ENCODE measurements at regions not wholly inside any gene's neighbourhood (a gene's known extent, or its start where the extent isn't known, plus 50 kb on each side); places are given as distances from the start of the nearest gene placed in this dataset.

DNA sequence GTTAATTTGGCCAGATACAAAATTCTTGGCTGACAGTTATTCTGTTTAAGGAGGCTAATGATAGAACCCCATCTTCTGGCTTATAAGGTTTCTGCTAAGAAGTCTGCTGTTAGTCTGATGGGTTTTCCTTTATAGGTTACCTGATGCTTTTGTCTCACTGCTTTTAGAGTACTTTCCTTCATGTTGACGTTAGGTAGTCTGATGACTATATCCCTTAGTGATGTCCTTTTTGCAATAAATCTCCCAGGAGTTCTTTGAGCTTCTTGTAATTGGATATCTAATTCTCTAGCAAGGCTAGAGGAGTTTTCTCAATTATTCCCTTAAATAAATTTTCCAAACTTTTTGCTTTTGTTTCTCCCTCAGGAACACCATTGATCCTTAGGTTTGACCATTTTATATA is 114.1 kb upstream of the CDIN1 start:
- no peak for TF ChIP-seq CTCF (IDR thresholded peaks at IDR 0.05; ENCODE audit: low read depth, low read length)
- peaks cover 8% of the 10 kb centered on the region for H3K9me3 ChIP-seq (ENCODE audit: severe bottlenecking)
- no peaks in the 10 kb centered on the region for H3K36me3 ChIP-seq
- no peak for DNase-seq
- no peak overlapping the region for H3K27ac ChIP-seq
- H3K4me3 ChIP-seq (ENCODE audit: low read depth, low read length) = no peak overlapping the region
- H3K27me3 ChIP-seq (ENCODE audit: insufficient read depth, low read depth, severe bottlenecking) = no peaks in the 10 kb centered on the region

DNA sequence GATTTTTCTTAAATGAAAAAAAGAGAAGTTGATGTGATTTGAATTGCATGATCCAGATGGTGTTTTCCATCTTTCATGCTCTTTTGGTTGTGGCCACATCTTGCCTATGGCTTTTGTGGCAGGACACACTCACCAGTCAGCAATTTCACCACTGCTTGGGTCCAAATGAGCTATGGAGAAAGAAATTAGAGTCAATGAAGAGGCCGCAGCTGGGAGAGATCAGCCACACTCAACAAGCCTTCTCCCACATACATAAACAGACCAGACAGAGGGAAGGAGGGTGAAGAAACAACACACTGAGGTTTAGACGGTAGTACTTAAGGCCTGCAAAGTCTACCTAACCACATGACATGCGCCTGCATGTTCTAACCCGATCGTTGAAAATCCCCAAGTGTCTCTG is 110.7 kb upstream of the CDIN1 start:
- Histone ChIP-seq H3K36me3 (no peaks in the 10 kb centered on the region), H3K9me3 (ENCODE audit: severe bottlenecking) (no peaks in the 10 kb centered on the region), H3K4me3 (ENCODE audit: low read depth, low read length) (no peak overlapping the region), H3K27ac (no peak overlapping the region), H3K27me3 (ENCODE audit: insufficient read depth, low read depth, severe bottlenecking) (no peaks in the 10 kb centered on the region)
- no peak for TF ChIP-seq CTCF (IDR thresholded peaks at IDR 0.05; ENCODE audit: low read depth, low read length)
- DNase-seq = no peak

- no peak for TF ChIP-seq CTCF (IDR thresholded peaks at IDR 0.05; ENCODE audit: low read depth, low read length)
- Histone ChIP-seq H3K9me3 (ENCODE audit: severe bottlenecking) (no peaks in the 10 kb centered on the region), H3K27ac (no peak overlapping the region), H3K4me3 (ENCODE audit: low read depth, low read length) (no peak overlapping the region), H3K36me3 (no peaks in the 10 kb centered on the region), H3K27me3 (ENCODE audit: insufficient read depth, low read depth, severe bottlenecking) (no peaks in the 10 kb centered on the region)
- DNase-seq = no peak
Observed at GRCh38 chr15:36469311-36469966, 110.0 kb upstream of the CDIN1 start.

DNA sequence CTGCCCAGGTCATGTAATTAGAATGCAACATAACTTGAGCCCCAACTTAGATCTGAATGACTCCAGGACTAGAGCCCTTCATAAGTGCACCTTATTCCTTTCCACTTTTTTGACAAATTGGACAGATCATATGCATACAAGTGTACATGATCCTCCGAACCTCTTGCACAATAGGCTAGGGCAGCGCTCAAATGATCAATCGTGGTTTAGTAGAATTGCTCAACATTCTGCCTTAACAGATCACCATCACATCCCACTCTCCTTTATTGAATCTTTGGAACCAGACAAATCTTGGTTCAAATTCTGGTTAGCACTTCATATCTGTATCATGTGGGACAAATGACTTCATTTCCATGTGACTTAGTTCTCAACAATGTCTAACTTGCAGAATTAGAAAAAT is 106.8 kb upstream of the CDIN1 start:
- no peak for TF ChIP-seq CTCF (IDR thresholded peaks at IDR 0.05; ENCODE audit: low read depth, low read length)
- DNase-seq = no peak
- H3K36me3 ChIP-seq = no peaks in the 10 kb centered on the region

DNA sequence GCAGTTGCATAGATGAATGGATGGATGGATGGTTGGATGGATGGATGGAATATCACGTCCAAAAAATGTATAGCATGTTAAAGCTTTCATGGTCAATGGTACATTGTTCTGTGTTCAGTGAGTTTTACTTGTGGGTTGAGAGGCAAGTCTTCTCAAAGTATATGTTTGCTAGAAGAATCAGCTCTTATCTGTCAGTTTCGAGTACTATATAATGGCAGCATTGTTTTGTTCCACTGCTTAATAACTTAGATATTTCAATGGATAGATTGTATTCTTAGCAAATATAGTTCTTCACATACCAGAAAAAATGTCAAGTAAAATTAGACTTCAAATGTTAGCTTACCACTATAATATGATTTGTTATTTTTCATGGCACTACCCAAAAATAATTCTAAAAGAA is 100.9 kb upstream of the CDIN1 start:
- no peak for DNase-seq
- Histone ChIP-seq H3K9me3 (ENCODE audit: severe bottlenecking) (no peaks in the 10 kb centered on the region), H3K27me3 (ENCODE audit: insufficient read depth, low read depth, severe bottlenecking) (no peaks in the 10 kb centered on the region), H3K36me3 (no peaks in the 10 kb centered on the region), H3K4me3 (ENCODE audit: low read depth, low read length) (no peak overlapping the region), H3K27ac (no peak overlapping the region)
- no peak for TF ChIP-seq CTCF (IDR thresholded peaks at IDR 0.05; ENCODE audit: low read depth, low read length)

More for the DNA sequence above, 106.8 kb upstream of the CDIN1 start:
- Histone ChIP-seq H3K4me3 (ENCODE audit: low read depth, low read length) (no peak overlapping the region), H3K27ac (no peak overlapping the region), H3K27me3 (ENCODE audit: insufficient read depth, low read depth, severe bottlenecking) (no peaks in the 10 kb centered on the region), H3K9me3 (ENCODE audit: severe bottlenecking) (no peaks in the 10 kb centered on the region)
